NT2/D1 (cell line): ENCODE measurements at regions not wholly inside any gene's neighbourhood (a gene's known extent, or its start where the extent isn't known, plus 50 kb on each side); places are given as distances from the start of the nearest gene placed in this dataset.

ENCODE experiments used
- DNase-seq: peaks from one replicate; pipeline ENCODE4 v3.0.0-alpha.2; 2011; ENCODE audit warnings: low read depth, low spot score
- H3K27me3 ChIP-seq: 2 replicates; pipeline ENCODE4 v1.6.0; 2011; ENCODE audit warnings: mild to moderate bottlenecking; ENCODE audit not compliant: insufficient read length, insufficient read depth
- H3K36me3 ChIP-seq: 2 replicates; pipeline ENCODE4 v1.6.1; 2011; ENCODE audit warnings: mild to moderate bottlenecking, low read length, mixed read lengths; ENCODE audit not compliant: insufficient read depth, insufficient read length
- H3K4me1 ChIP-seq: 2 replicates; pipeline ENCODE4 v1.5.1; 2011; ENCODE audit not compliant: insufficient read depth, insufficient read length
- H3K4me3 ChIP-seq: 2 replicates; pipeline ENCODE4 v1.5.1; 2011; ENCODE audit warnings: low read depth; ENCODE audit not compliant: insufficient read length
- H3K9ac ChIP-seq: 2 replicates; pipeline ENCODE4 v1.6.0; 2011; ENCODE audit warnings: low read depth; ENCODE audit not compliant: insufficient read length
- H3K9me3 ChIP-seq: 2 replicates; pipeline ENCODE4 v1.5.1; 2011; ENCODE audit warnings: mild to moderate bottlenecking, low read length; ENCODE audit not compliant: insufficient read depth
- SUZ12 ChIP-seq: IDR thresholded peaks from 2 replicates; pipeline ENCODE4 v1.6.1; 2011; ENCODE audit not compliant: insufficient read length, insufficient read depth; ENCODE audit errors: extremely low read depth
- YY1 ChIP-seq: IDR thresholded peaks from 2 replicates; pipeline ENCODE4 v1.6.1; 2011; ENCODE audit not compliant: insufficient read length, insufficient read depth
- ZNF274 ChIP-seq: IDR thresholded peaks from 2 replicates; pipeline ENCODE4 v1.6.1; 2011; ENCODE audit warnings: mild to moderate bottlenecking, low read depth, low read length

GRCh38 chr16:82300374-82300951 is 130.4 kb upstream of the MPHOSPH6 start:
- Histone ChIP-seq H3K36me3 (no peaks in the 10 kb centered on the region), H3K4me3 (no peak overlapping the region), H3K9me3 (no peaks in the 10 kb centered on the region), H3K9ac (no peak overlapping the region), H3K4me1 (no peaks in the 10 kb centered on the region), H3K27me3 (no peaks in the 10 kb centered on the region)
- no peak for TF ChIP-seq SUZ12
- TF ChIP-seq ZNF274: no peak
- TF ChIP-seq YY1: no peak
- DNase-seq: no peak

- no peaks in the 10 kb centered on the region for H3K27me3 ChIP-seq
- H3K4me1 ChIP-seq: no peaks in the 10 kb centered on the region
- no peaks in the 10 kb centered on the region for H3K36me3 ChIP-seq
- H3K9me3 ChIP-seq: no peaks in the 10 kb centered on the region
- no peak overlapping the region for H3K4me3 ChIP-seq
- DNase-seq: no peak
- no peak for TF ChIP-seq SUZ12
- TF ChIP-seq YY1: no peak
- no peak overlapping the region for H3K9ac ChIP-seq
These were observed 128.4 kb upstream of the MPHOSPH6 start for GRCh38 chr16:82298472-82298871.

- H3K27me3 ChIP-seq: no peaks in the 10 kb centered on the region
- no peak for TF ChIP-seq YY1
- no peak for TF ChIP-seq SUZ12
- no peak for TF ChIP-seq ZNF274
- no peaks in the 10 kb centered on the region for H3K4me1 ChIP-seq
- no peaks in the 10 kb centered on the region for H3K9me3 ChIP-seq
- no peak for DNase-seq
- no peak overlapping the region for H3K4me3 ChIP-seq
- no peak overlapping the region for H3K9ac ChIP-seq
- H3K36me3 ChIP-seq: no peaks in the 10 kb centered on the region
These were observed 125.5 kb upstream of the MPHOSPH6 start for GRCh38 chr16:82295290-82296201.

GRCh38 chr16:82293671-82294070 is 123.6 kb upstream of the MPHOSPH6 start:
- no peak for DNase-seq
- Histone ChIP-seq H3K9me3 (no peaks in the 10 kb centered on the region), H3K4me3 (no peak overlapping the region), H3K36me3 (no peaks in the 10 kb centered on the region), H3K27me3 (no peaks in the 10 kb centered on the region), H3K9ac (no peak overlapping the region), H3K4me1 (no peaks in the 10 kb centered on the region)
- TF ChIP-seq SUZ12 (no peak), ZNF274 (no peak), YY1 (no peak)

GRCh38 chr16:82287937-82288336 is 117.9 kb upstream of the MPHOSPH6 start:
- no peaks in the 10 kb centered on the region for H3K4me1 ChIP-seq
- H3K4me3 ChIP-seq: no peak overlapping the region
- no peak for TF ChIP-seq YY1
- TF ChIP-seq SUZ12: no peak
- no peak for TF ChIP-seq ZNF274
- no peaks in the 10 kb centered on the region for H3K27me3 ChIP-seq
- no peaks in the 10 kb centered on the region for H3K9me3 ChIP-seq
- H3K9ac ChIP-seq: no peak overlapping the region
- H3K36me3 ChIP-seq: no peaks in the 10 kb centered on the region
- no peak for DNase-seq

- no peak overlapping the region for H3K4me3 ChIP-seq
- H3K9ac ChIP-seq: no peak overlapping the region
- no peaks in the 10 kb centered on the region for H3K36me3 ChIP-seq
- no peaks in the 10 kb centered on the region for H3K9me3 ChIP-seq
- no peak for DNase-seq
- no peaks in the 10 kb centered on the region for H3K4me1 ChIP-seq
- no peak for TF ChIP-seq ZNF274
- no peak for TF ChIP-seq SUZ12
- TF ChIP-seq YY1: no peak
- H3K27me3 ChIP-seq: no peaks in the 10 kb centered on the region
These were observed 112.6 kb upstream of the MPHOSPH6 start for GRCh38 chr16:82282662-82283061.

GRCh38 chr16:82281544-82281943 is 111.5 kb upstream of the MPHOSPH6 start:
- TF ChIP-seq YY1 (no peak), ZNF274 (no peak), SUZ12 (no peak)
- Histone ChIP-seq H3K9ac (no peak overlapping the region), H3K36me3 (no peaks in the 10 kb centered on the region), H3K4me1 (no peaks in the 10 kb centered on the region), H3K27me3 (no peaks in the 10 kb centered on the region), H3K9me3 (no peaks in the 10 kb centered on the region), H3K4me3 (no peak overlapping the region)
- no peak for DNase-seq
